ENCODE measurements at regions not wholly inside any gene's neighbourhood (a gene's known extent, or its start where the extent isn't known, plus 50 kb on each side); places are given as distances from the start of the nearest gene placed in this dataset.

GRCh38 chr3:144189044-144189443 is 217.4 kb downstream of the DIPK2A start:
- H3K27ac ChIP-seq (ENCODE audit: low read length), result no peak overlapping the region
- H3K27me3 ChIP-seq (ENCODE audit: insufficient read depth, low read depth, low read length), result no peaks in the 10 kb centered on the region
- no peaks in the 10 kb centered on the region for H3F3A ChIP-seq (ENCODE audit: insufficient read depth, low read length, poor library complexity, severe bottlenecking)
- H3K79me2 ChIP-seq (replicated peaks; ENCODE audit: insufficient read depth, low read length), result no peaks in the 10 kb centered on the region
- H3K36me3 ChIP-seq (ENCODE audit: insufficient read depth, low read length), result no peaks in the 10 kb centered on the region
- H3K9ac ChIP-seq (ENCODE audit: low read length), result no peak overlapping the region
- H3K4me3 ChIP-seq (ENCODE audit: low read length), result no peak overlapping the region
- no peak overlapping the region for H2AFZ ChIP-seq (ENCODE audit: low read depth, low read length)
- no peak overlapping the region for H3K4me2 ChIP-seq (ENCODE audit: low read length)
- no peaks in the 10 kb centered on the region for H3K9me3 ChIP-seq (ENCODE audit: low read length)
- H4K20me1 ChIP-seq (ENCODE audit: insufficient read depth), result no peaks in the 10 kb centered on the region
- TF ChIP-seq, protein P1, sequence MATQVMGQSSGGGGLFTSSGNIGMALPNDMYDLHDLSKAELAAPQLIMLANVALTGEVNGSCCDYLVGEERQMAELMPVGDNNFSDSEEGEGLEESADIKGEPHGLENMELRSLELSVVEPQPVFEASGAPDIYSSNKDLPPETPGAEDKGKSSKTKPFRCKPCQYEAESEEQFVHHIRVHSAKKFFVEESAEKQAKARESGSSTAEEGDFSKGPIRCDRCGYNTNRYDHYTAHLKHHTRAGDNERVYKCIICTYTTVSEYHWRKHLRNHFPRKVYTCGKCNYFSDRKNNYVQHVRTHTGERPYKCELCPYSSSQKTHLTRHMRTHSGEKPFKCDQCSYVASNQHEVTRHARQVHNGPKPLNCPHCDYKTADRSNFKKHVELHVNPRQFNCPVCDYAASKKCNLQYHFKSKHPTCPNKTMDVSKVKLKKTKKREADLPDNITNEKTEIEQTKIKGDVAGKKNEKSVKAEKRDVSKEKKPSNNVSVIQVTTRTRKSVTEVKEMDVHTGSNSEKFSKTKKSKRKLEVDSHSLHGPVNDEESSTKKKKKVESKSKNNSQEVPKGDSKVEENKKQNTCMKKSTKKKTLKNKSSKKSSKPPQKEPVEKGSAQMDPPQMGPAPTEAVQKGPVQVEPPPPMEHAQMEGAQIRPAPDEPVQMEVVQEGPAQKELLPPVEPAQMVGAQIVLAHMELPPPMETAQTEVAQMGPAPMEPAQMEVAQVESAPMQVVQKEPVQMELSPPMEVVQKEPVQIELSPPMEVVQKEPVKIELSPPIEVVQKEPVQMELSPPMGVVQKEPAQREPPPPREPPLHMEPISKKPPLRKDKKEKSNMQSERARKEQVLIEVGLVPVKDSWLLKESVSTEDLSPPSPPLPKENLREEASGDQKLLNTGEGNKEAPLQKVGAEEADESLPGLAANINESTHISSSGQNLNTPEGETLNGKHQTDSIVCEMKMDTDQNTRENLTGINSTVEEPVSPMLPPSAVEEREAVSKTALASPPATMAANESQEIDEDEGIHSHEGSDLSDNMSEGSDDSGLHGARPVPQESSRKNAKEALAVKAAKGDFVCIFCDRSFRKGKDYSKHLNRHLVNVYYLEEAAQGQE (IDR thresholded peaks at IDR 0.05; ENCODE audit: borderline replicate concordance), result no peak
- no peak for TF ChIP-seq POLR2AphosphoS5 (IDR thresholded peaks at IDR 0.05)
- no peak for TF ChIP-seq SMC3 (conservative IDR thresholded peaks at IDR 0.05; ENCODE audit: poor library complexity)
- no peaks in the 10 kb centered on the region for H3K9me2 ChIP-seq (ENCODE audit: insufficient read depth, low read length)

DNA sequence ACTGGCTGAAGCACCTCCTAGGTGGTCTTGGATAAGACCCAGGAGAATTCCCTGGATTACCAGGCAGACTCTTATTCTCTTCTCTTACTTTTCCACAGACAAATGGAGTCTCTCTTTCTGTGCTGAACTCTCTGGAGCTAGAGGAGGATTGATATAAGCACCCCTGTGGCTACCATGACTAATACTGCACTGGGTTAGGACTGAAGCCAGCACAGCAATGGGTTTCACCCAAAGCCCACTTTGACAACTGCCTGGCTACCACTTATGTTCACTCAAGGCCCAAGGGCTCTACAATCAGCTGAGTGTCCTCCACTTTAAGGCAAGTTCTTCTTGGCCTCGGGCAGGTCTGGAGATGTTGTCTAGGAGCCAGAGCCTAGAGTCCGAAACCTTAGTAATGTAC is 225.5 kb downstream of the DIPK2A start:
- H4K20me1 ChIP-seq (ENCODE audit: insufficient read depth), result no peaks in the 10 kb centered on the region
- no peaks in the 10 kb centered on the region for H3K27me3 ChIP-seq (ENCODE audit: insufficient read depth, low read depth, low read length)
- no peaks in the 10 kb centered on the region for H3K9me2 ChIP-seq (ENCODE audit: insufficient read depth, low read length)
- H3K4me2 ChIP-seq (ENCODE audit: low read length), result no peak overlapping the region
- H3K4me3 ChIP-seq (ENCODE audit: low read length), result no peak overlapping the region
- TF ChIP-seq RAD21 (conservative IDR thresholded peaks at IDR 0.05) (no peak), POLR2AphosphoS5 (IDR thresholded peaks at IDR 0.05) (no peak), TAF1 (IDR thresholded peaks at IDR 0.05; ENCODE audit: low read depth) (no peak), EP300 (conservative IDR thresholded peaks at IDR 0.05; ENCODE audit: poor library complexity, severe bottlenecking) (no peak), MXI1 (conservative IDR thresholded peaks at IDR 0.05; ENCODE audit: poor library complexity, severe bottlenecking) (no peak)
- TF ChIP-seq, protein P2, sequence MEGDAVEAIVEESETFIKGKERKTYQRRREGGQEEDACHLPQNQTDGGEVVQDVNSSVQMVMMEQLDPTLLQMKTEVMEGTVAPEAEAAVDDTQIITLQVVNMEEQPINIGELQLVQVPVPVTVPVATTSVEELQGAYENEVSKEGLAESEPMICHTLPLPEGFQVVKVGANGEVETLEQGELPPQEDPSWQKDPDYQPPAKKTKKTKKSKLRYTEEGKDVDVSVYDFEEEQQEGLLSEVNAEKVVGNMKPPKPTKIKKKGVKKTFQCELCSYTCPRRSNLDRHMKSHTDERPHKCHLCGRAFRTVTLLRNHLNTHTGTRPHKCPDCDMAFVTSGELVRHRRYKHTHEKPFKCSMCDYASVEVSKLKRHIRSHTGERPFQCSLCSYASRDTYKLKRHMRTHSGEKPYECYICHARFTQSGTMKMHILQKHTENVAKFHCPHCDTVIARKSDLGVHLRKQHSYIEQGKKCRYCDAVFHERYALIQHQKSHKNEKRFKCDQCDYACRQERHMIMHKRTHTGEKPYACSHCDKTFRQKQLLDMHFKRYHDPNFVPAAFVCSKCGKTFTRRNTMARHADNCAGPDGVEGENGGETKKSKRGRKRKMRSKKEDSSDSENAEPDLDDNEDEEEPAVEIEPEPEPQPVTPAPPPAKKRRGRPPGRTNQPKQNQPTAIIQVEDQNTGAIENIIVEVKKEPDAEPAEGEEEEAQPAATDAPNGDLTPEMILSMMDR (IDR thresholded peaks at IDR 0.05; ENCODE audit: poor library complexity, severe bottlenecking), result no peak
- no peaks in the 10 kb centered on the region for H3K79me2 ChIP-seq (replicated peaks; ENCODE audit: insufficient read depth, low read length)
- H2AFZ ChIP-seq (ENCODE audit: low read depth, low read length), result no peak overlapping the region
- H3K9ac ChIP-seq (ENCODE audit: low read length), result no peak overlapping the region
- H3K9me3 ChIP-seq (ENCODE audit: low read length), result peaks cover 5% of the 10 kb centered on the region
- no peaks in the 10 kb centered on the region for H3K36me3 ChIP-seq (ENCODE audit: insufficient read depth, low read length)
- H3F3A ChIP-seq (ENCODE audit: insufficient read depth, low read length, poor library complexity, severe bottlenecking), result no peaks in the 10 kb centered on the region
- no peak overlapping the region for H3K27ac ChIP-seq (ENCODE audit: low read length)

DNA sequence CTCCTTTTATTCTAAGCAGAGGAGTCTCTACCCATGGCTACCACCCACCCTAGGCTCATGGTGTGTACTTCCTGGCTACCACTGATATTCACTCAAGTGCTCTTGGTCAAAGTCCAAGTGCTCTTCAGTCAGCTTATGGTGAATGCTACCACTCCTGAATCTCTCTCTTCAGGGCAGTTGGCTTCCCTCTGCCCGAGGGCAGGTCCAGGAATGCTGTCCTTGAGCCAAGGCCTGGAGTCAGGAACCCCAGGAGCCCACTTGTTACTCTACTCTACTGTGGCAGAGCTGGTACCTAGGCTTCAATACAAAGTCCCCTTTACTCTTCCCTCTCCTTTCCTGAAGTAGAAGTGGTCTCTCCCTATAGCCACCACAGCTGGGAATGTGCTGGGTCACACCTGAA is 226.0 kb downstream of the DIPK2A start:
- Histone ChIP-seq H3K27me3 (ENCODE audit: insufficient read depth, low read depth, low read length) (no peaks in the 10 kb centered on the region), H3K36me3 (ENCODE audit: insufficient read depth, low read length) (no peaks in the 10 kb centered on the region)

More for the DNA sequence above, 226.0 kb downstream of the DIPK2A start:
- Histone ChIP-seq H2AFZ (ENCODE audit: low read depth, low read length) (no peak overlapping the region), H3K27ac (ENCODE audit: low read length) (no peak overlapping the region), H3K79me2 (replicated peaks; ENCODE audit: insufficient read depth, low read length) (no peaks in the 10 kb centered on the region), H4K20me1 (ENCODE audit: insufficient read depth) (no peaks in the 10 kb centered on the region), H3F3A (ENCODE audit: insufficient read depth, low read length, poor library complexity, severe bottlenecking) (no peaks in the 10 kb centered on the region), H3K9me2 (ENCODE audit: insufficient read depth, low read length) (no peaks in the 10 kb centered on the region), H3K4me3 (ENCODE audit: low read length) (no peak overlapping the region), H3K9me3 (ENCODE audit: low read length) (peaks cover 5% of the 10 kb centered on the region), H3K4me2 (ENCODE audit: low read length) (no peak overlapping the region), H3K9ac (ENCODE audit: low read length) (no peak overlapping the region)
- TF ChIP-seq, protein P2 (IDR thresholded peaks at IDR 0.05; ENCODE audit: poor library complexity, severe bottlenecking), result no peak
- no peak for TF ChIP-seq RAD21 (conservative IDR thresholded peaks at IDR 0.05)
- TF ChIP-seq MXI1 (conservative IDR thresholded peaks at IDR 0.05; ENCODE audit: poor library complexity, severe bottlenecking), result no peak
